HG02970 (cell line): ENCODE measurements at regions not wholly inside any gene's neighbourhood (a gene's known extent, or its start where the extent isn't known, plus 50 kb on each side); places are given as distances from the start of the nearest gene placed in this dataset.

Experiments used
- ATAC-seq: cut with Tn5 transposase; IDR thresholded peaks from one replicate; pipeline ENCODE4 v1.9.1; 2021; ENCODE audit warnings: mild to moderate bottlenecking, moderate library complexity, moderate number of reproducible peaks; ENCODE audit not compliant: unreplicated experiment, low FRiP score

GRCh38 chr2:126344493-126344892 is 311.5 kb upstream of the GYPC start:
- ATAC-seq = no peak

GRCh38 chr2:126345691-126346090 is 310.3 kb upstream of the GYPC start:
- ATAC-seq = no peak

GRCh38 chr2:126356631-126357030 is 299.3 kb upstream of the GYPC start:
- ATAC-seq = no peak

DNA sequence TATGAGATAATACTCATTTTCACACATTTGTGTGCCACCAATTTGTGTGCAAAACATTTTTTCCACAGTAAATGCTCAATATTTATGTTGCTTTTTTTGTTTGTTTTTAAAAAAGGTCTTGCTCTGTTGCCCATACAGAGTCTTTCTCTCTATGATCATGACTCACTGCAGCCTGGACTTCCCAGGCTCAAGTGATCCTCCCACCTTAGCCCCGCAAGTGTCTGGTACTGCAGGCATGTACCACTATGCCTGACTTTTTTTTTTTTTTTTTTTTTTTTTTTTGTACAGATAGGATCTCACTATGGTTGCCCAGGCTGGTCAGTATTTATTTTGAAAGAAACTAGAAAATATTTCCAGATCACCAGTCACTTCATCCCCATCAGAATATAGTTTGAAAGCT is 297.8 kb upstream of the GYPC start:
- ATAC-seq = no peak

GRCh38 chr2:126359494-126359893 is 296.5 kb upstream of the GYPC start:
- ATAC-seq = no peak

- ATAC-seq = no peak
Observed at GRCh38 chr2:126367361-126367760, 288.6 kb upstream of the GYPC start.

DNA sequence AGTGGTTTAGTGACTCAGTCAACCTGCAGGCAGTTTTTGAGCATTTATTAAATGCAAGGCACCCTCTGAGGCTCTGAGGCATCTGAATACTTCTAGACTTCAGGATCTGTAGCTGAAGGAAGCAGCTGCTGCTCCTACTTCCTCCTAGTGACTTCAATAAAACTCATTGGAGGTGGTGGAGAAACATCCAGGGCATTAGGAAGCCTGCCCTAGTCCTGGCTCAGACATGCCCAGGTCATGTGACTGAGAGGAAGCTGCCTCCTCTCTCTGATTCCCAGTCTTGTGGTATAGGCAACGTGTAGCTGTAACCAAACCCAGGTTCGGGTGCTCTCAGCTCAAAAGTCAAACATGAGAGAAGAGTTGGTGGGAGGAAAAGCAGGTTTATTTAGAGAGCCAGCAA is 287.2 kb upstream of the GYPC start:
- ATAC-seq = no peak

DNA sequence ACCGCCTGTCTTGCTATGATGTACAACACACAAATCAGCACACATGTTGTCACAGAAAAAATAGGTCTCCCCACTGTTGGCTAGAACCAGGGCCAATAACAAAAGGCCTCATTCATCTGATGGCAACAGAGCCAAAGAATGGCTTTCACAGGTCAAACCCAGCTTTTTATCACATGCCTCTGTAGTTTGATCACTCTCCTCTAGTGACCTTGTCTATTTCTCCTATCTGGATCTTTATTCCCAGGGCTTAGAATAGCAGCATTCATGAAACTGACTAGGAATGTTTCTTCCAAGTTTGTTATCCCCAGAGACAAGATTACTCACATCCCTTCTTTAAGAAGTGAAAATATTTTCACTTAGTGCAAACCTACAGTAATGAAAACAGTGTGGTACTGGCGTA is 285.8 kb upstream of the GYPC start:
- ATAC-seq = no peak

GRCh38 chr2:126372406-126372805 is 283.6 kb upstream of the GYPC start:
- no peak for ATAC-seq

DNA sequence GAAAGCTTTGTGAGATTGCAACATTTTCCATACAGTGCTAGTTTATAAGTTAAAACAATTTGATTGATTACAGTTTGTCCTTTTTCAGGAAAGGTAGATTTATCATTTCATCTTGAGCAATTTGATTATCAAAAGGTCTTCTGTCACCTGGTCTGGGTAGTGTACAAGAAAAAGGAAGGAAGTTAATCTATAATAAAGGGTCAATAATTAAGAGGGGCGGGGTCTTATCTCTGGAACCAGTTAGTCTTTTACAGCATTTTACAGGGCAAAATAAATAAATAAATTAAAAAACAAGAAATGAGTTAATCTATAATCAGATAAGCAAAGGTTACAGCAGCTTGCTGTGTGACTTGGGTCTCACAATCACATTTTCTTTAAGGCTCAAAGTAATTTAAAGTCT is 277.8 kb upstream of the GYPC start:
- no peak for ATAC-seq

DNA sequence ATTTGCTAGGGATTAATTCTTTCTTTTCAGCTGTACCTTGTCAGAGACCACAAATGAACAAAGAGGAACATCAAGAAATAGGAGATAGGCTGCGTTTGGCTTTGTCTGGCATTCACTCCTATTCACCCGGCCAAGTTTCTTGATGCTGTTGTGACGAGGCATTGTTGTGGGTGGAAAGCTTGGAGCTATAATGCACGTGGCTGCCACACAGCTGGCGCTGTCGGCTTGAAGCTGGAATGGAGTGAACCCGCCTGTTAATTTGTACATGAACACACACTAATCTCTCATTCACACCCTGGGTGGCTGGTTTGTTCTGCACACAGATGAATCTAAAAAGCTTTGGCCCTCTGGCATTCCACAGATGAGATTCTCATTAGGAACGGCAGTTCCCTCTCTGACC is 274.9 kb upstream of the GYPC start:
- ATAC-seq = no peak

GRCh38 chr2:126382998-126383397 is 273.0 kb upstream of the GYPC start:
- ATAC-seq = no peak

DNA sequence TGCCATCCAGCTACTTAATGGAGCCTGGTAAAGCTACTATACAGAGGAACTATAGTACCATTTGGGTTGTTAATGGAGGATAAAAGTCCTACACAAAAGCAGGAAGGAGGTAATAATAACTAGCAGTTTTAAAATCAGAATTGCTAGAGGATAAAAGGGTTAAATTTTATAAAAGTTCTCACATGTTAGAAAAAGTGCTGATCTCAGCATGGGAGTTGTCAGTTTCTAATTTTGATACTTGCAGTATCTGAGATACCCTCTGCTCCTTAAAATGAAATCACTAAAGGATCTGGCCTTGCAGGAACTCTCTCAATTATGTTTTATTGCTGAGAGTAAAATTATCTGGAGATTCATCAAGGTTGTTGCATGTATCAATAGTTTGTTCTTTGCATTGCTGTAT is 272.2 kb upstream of the GYPC start:
- no peak for ATAC-seq

GRCh38 chr2:126385441-126385840 is 270.5 kb upstream of the GYPC start:
- ATAC-seq = no peak

- no peak for ATAC-seq
Observed at GRCh38 chr2:126385983-126386382, 270.0 kb upstream of the GYPC start.

DNA sequence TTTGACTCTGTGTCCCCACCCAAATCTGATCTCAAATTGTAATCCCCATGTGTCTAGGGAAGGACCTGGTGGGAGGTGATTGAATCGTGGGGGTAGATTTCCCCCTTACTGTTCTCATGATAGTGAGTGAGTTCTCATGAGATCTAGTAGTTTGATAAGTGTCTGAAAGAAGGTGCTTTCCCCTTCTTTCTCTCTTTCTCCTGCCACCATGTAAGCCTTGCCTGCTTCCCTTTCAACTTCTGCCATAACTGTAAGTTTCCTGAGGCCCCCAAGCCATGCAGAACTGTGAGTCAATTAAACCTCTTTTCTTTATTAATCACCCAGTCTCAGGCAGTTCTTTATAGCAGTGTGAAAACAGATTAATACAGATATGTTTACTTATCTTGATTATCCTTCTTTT is 266.5 kb upstream of the GYPC start:
- ATAC-seq = no peak

DNA sequence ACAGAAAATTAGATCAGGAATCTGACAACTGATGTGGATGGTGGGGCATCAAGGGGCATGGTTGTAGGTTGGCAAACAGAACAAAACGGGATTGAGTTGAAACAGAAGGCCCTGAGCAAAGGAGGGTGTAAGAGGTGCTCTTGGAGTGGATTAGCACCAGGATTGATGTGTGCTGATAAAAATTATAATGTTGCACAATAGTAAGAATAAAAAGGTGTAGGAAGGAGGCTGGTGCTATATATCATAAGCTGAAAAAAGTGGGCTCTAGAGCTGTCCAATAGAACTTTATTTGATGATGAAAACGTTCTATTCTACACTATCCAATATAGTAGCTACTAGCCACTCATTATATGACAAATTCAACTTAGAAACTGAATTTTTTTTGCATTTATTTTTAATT is 263.1 kb upstream of the GYPC start:
- ATAC-seq = no peak

DNA sequence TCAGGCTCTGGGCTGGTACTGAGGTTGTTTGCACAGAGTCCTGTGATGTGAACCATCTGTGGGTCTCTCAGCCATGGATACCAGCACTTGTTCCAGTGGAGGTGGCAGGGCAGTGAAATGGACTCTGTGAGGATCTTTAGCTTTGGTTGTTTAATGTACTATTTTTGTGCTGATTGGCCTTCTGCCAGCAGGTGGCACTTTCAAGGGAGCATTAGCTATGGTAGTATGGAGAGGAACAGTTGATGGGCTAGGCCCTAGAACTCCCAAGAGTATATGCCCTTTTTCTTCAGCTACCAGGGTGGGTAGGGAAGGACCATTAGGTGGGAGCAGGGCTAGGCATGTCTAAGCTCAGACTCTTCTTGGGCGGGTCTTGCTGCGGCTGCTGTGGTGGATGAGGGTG is 257.0 kb upstream of the GYPC start:
- no peak for ATAC-seq

DNA sequence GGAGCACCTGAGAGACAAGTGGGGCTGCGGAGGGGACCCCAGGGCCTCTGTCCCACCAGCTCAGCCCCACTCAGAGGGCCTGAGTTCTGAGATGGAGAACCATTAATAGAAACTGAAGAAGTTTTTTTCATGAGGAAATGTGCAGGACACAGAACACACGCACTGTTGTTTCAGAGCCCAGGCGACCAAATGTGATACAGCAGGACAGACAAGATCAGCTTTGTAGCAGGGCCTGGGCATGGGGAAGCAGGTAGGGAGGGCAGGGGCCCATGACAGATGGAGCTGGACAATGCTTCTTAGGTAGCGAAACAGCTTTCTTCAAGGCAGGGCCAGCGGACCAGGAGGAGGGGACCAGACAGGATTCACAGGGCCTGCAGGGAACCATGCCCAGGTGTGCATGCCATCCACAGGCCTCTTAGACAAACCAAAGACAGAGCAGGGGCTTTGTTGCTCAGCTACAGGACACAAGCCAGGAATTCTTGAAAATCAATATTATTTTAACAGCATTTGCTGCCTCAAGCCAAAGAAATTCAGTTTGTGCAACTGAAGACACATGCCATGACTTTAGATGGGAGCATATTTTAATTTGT is 252.8 kb upstream of the GYPC start:
- ATAC-seq = no peak

DNA sequence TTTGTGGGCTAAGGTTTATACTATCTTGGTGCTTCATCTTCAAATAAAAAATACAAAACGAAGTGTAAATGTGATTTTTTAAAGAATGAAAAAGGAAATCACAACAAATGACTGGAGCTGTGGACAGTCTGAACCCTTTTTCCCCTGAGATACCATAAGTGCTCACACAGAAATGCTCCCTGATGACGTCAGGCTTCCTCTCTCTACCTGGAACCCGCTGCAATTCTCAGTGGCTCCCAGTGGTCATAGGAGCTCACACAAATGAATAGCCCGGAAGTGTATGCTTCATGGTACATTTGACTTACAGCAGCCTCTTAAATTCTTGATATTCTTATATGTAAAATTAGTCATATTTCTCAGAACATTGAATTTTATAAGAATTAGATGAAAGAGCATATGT is 249.7 kb upstream of the GYPC start:
- no peak for ATAC-seq

- ATAC-seq = no peak
Observed at GRCh38 chr2:126408671-126409070, 247.3 kb upstream of the GYPC start.

DNA sequence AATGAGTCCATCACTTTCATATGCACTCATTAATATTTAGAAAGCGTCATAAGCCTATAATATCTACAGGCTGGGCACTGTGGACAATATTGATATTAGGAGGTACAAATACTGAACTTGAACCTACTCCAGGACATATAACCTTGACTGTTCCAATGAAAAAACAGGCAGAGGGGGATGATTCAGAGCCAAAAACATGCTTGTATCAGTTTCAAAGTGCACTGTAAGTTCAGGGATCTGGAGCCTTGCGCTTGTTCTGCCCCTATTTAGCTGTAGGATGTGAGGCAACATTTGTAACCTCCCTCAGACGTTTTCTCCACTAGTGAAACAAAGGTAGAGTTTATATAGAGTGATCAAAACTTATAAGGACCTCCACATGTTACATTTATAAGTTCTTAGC is 246.1 kb upstream of the GYPC start:
- ATAC-seq = no peak

GRCh38 chr2:126413079-126413478 is 242.9 kb upstream of the GYPC start:
- no peak for ATAC-seq
